ENCODE measurements at regions not wholly inside any gene's neighbourhood (a gene's known extent, or its start where the extent isn't known, plus 50 kb on each side); places are given as distances from the start of the nearest gene placed in this dataset.

DNA sequence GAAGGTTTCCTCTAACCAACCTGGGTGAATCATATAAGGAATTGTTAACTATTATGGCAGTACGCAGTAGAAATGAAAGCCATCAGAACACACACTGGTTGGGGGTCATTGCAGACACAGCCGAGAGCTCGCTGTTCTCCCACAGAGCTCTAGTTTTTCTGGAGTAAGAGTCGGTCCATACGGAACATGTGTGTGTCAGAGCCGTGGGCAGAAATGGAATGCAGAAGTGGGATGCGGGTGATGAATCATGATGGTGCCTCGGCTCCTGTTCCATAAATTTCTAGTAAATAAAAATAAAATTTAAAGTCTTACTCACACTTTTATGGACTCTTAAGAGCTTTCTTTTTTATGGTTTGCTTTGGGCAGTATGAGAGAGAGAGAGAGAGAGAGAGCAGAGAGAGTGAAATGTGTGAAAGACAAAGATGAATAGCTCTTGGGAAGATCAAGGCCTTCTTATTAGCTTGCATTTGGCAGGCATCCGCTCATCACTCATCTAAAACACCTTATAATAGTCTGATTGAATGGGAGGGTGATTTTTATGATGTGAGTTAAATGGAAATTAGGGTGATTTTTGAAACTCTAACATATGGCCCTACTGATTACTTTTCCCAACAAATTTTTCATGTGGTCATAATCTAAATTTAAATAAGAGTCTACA, 98.8 kb upstream of the PFKP start:
- no peak for TF ChIP-seq NR2F2 (IDR thresholded peaks at IDR 0.05)
- TF ChIP-seq, protein P1, sequence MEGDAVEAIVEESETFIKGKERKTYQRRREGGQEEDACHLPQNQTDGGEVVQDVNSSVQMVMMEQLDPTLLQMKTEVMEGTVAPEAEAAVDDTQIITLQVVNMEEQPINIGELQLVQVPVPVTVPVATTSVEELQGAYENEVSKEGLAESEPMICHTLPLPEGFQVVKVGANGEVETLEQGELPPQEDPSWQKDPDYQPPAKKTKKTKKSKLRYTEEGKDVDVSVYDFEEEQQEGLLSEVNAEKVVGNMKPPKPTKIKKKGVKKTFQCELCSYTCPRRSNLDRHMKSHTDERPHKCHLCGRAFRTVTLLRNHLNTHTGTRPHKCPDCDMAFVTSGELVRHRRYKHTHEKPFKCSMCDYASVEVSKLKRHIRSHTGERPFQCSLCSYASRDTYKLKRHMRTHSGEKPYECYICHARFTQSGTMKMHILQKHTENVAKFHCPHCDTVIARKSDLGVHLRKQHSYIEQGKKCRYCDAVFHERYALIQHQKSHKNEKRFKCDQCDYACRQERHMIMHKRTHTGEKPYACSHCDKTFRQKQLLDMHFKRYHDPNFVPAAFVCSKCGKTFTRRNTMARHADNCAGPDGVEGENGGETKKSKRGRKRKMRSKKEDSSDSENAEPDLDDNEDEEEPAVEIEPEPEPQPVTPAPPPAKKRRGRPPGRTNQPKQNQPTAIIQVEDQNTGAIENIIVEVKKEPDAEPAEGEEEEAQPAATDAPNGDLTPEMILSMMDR (IDR thresholded peaks at IDR 0.05; ENCODE audit: low read depth, low read length, missing input control) = no peak
- no peak for TF ChIP-seq GABPA (IDR thresholded peaks at IDR 0.05 in 1 of 2, conservative IDR thresholded peaks at IDR 0.05 in 1 of 2)
- TF ChIP-seq, protein P2, sequence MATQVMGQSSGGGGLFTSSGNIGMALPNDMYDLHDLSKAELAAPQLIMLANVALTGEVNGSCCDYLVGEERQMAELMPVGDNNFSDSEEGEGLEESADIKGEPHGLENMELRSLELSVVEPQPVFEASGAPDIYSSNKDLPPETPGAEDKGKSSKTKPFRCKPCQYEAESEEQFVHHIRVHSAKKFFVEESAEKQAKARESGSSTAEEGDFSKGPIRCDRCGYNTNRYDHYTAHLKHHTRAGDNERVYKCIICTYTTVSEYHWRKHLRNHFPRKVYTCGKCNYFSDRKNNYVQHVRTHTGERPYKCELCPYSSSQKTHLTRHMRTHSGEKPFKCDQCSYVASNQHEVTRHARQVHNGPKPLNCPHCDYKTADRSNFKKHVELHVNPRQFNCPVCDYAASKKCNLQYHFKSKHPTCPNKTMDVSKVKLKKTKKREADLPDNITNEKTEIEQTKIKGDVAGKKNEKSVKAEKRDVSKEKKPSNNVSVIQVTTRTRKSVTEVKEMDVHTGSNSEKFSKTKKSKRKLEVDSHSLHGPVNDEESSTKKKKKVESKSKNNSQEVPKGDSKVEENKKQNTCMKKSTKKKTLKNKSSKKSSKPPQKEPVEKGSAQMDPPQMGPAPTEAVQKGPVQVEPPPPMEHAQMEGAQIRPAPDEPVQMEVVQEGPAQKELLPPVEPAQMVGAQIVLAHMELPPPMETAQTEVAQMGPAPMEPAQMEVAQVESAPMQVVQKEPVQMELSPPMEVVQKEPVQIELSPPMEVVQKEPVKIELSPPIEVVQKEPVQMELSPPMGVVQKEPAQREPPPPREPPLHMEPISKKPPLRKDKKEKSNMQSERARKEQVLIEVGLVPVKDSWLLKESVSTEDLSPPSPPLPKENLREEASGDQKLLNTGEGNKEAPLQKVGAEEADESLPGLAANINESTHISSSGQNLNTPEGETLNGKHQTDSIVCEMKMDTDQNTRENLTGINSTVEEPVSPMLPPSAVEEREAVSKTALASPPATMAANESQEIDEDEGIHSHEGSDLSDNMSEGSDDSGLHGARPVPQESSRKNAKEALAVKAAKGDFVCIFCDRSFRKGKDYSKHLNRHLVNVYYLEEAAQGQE (IDR thresholded peaks at IDR 0.05) = no peak
- TF ChIP-seq, protein P3, sequence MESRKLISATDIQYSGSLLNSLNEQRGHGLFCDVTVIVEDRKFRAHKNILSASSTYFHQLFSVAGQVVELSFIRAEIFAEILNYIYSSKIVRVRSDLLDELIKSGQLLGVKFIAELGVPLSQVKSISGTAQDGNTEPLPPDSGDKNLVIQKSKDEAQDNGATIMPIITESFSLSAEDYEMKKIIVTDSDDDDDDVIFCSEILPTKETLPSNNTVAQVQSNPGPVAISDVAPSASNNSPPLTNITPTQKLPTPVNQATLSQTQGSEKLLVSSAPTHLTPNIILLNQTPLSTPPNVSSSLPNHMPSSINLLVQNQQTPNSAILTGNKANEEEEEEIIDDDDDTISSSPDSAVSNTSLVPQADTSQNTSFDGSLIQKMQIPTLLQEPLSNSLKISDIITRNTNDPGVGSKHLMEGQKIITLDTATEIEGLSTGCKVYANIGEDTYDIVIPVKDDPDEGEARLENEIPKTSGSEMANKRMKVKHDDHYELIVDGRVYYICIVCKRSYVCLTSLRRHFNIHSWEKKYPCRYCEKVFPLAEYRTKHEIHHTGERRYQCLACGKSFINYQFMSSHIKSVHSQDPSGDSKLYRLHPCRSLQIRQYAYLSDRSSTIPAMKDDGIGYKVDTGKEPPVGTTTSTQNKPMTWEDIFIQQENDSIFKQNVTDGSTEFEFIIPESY (IDR thresholded peaks at IDR 0.05) = no peak
- no peak for TF ChIP-seq RXRA (IDR thresholded peaks at IDR 0.05)
- TF ChIP-seq HNF4A (conservative IDR thresholded peaks at IDR 0.05) = no peak
- no peak for TF ChIP-seq YY1 (IDR thresholded peaks at IDR 0.05)
- no peak for TF ChIP-seq MAX (IDR thresholded peaks at IDR 0.05)
- no peak for TF ChIP-seq ATF3 (IDR thresholded peaks at IDR 0.05)
- Histone ChIP-seq H3K4me3 (ENCODE audit: low read depth in 1 of 3, low read length in 3 of 3) (no peak overlapping the region), H3K36me3 (ENCODE audit: control insufficient read depth in 4 of 4, insufficient read depth in 3 of 4, low read depth in 1 of 4, low read length in 3 of 4) (no peaks in the 10 kb centered on the region), H3K9me3 (ENCODE audit: control insufficient read depth in 4 of 4, low read length in 3 of 4) (no peaks in the 10 kb centered on the region), H3K27ac (ENCODE audit: low read depth in 1 of 2, low read length in 2 of 2) (no peak overlapping the region), H3K9ac (ENCODE audit: low read depth in 1 of 2, low read length in 2 of 2) (no peak overlapping the region), H3K27me3 (ENCODE audit: control insufficient read depth in 4 of 4, insufficient read depth in 4 of 4, low read length in 3 of 4) (no peaks in the 10 kb centered on the region), H3K4me1 (ENCODE audit: control insufficient read depth in 4 of 4, insufficient read depth in 4 of 4, low read length in 3 of 4) (no peaks in the 10 kb centered on the region)
- WGBS = 90% methylated on average over 9 of the region's 9 CpGs
- DNase-seq (ENCODE audit: low spot score) = no peak

- H3K9ac ChIP-seq (ENCODE audit: low read depth in 1 of 2, low read length in 2 of 2) = no peak overlapping the region
- no peaks in the 10 kb centered on the region for H3K9me3 ChIP-seq (ENCODE audit: control insufficient read depth in 4 of 4, low read length in 3 of 4)
- no peaks in the 10 kb centered on the region for H3K36me3 ChIP-seq (ENCODE audit: control insufficient read depth in 4 of 4, insufficient read depth in 3 of 4, low read depth in 1 of 4, low read length in 3 of 4)
- DNase-seq (ENCODE audit: low spot score) = no peak
- H3K4me3 ChIP-seq (ENCODE audit: low read depth in 1 of 3, low read length in 3 of 3) = no peak overlapping the region
- WGBS = 63% methylated on average over 4 of the region's 4 CpGs
- no peaks in the 10 kb centered on the region for H3K4me1 ChIP-seq (ENCODE audit: control insufficient read depth in 4 of 4, insufficient read depth in 4 of 4, low read length in 3 of 4)
- H3K27ac ChIP-seq (ENCODE audit: low read depth in 1 of 2, low read length in 2 of 2) = no peak overlapping the region
- H3K27me3 ChIP-seq (ENCODE audit: control insufficient read depth in 4 of 4, insufficient read depth in 4 of 4, low read length in 3 of 4) = no peaks in the 10 kb centered on the region
- TF ChIP-seq, protein P3 (IDR thresholded peaks at IDR 0.05) = no peak
- TF ChIP-seq, protein P1 (IDR thresholded peaks at IDR 0.05; ENCODE audit: low read depth, low read length, missing input control) = no peak
- TF ChIP-seq YY1 (IDR thresholded peaks at IDR 0.05) (no peak), FOXA1 (IDR thresholded peaks at IDR 0.05) (no peak), FOXA2 (IDR thresholded peaks at IDR 0.05) (no peak), GABPA (IDR thresholded peaks at IDR 0.05 in 1 of 2, conservative IDR thresholded peaks at IDR 0.05 in 1 of 2) (no peak), EGR1 (IDR thresholded peaks at IDR 0.05; ENCODE audit: low read depth in 2 of 2) (no peak)
- TF ChIP-seq, protein P2 (IDR thresholded peaks at IDR 0.05) = no peak
Observed at GRCh38 chr10:2966134-2966533, 101.2 kb upstream of the PFKP start.
